EH (cell line): ENCODE measurements at regions not wholly inside any gene's neighbourhood (a gene's known extent, or its start where the extent isn't known, plus 50 kb on each side); places are given as distances from the start of the nearest gene placed in this dataset.
A peak's percentile ranks its signal among the peaks of the same experiment; 100 is the strongest.

Experiments used
- DNase-seq: peaks from one replicate; pipeline ENCODE4 v3.0.0-alpha.2; 2015; ENCODE audit warnings: low read depth

GRCh38 chr7:130896898-130897514, 163.0 kb upstream of the KLF14 start:
- peak; percentile 89 for DNase-seq

- no peak for DNase-seq
These were observed 163.8 kb upstream of the KLF14 start for GRCh38 chr7:130897515-130898419.

- no peak for DNase-seq
These were observed 165.1 kb upstream of the KLF14 start for GRCh38 chr7:130899071-130899560.

GRCh38 chr7:130899638-130900401, 165.8 kb upstream of the KLF14 start:
- DNase-seq: no peak

GRCh38 chr7:130900471-130901076, 166.6 kb upstream of the KLF14 start:
- DNase-seq: peak; percentile 32

GRCh38 chr7:130901209-130901783, 167.3 kb upstream of the KLF14 start:
- DNase-seq: peak; percentile 96

GRCh38 chr7:130902755-130903357, 168.8 kb upstream of the KLF14 start:
- DNase-seq: no peak

- DNase-seq: peak; percentile 96
These were observed 169.5 kb upstream of the KLF14 start for GRCh38 chr7:130903358-130903974.

GRCh38 chr7:130904031-130904757, 170.2 kb upstream of the KLF14 start:
- peak; percentile 99 for DNase-seq

GRCh38 chr7:130904792-130905191, 170.8 kb upstream of the KLF14 start:
- DNase-seq: no peak

GRCh38 chr7:130906575-130906974, 172.6 kb upstream of the KLF14 start:
- DNase-seq: no peak

GRCh38 chr7:130907439-130907838, 173.4 kb upstream of the KLF14 start:
- DNase-seq: peak; percentile 62

- DNase-seq: no peak
These were observed 174.5 kb upstream of the KLF14 start for GRCh38 chr7:130908345-130909160.

GRCh38 chr7:130909161-130909836, 175.3 kb upstream of the KLF14 start:
- no peak for DNase-seq

- DNase-seq: peak; percentile 62
These were observed 176.1 kb upstream of the KLF14 start for GRCh38 chr7:130909881-130910672.

GRCh38 chr7:130910949-130911944, 177.2 kb upstream of the KLF14 start:
- peak; percentile 76 for DNase-seq
